SK-N-SH (cell line): ENCODE measurements at regions not wholly inside any gene's neighbourhood (a gene's known extent, or its start where the extent isn't known, plus 50 kb on each side); places are given as distances from the start of the nearest gene placed in this dataset.

Source experiments
- CTCF ChIA-PET: fragments of 300-600, 350-600 bp; formaldehyde crosslinking; extraction: SDS; loops from one replicate; lab custom pipeline; 2021; lab: Yijun Ruan, JAX
- POLR2A ChIA-PET: fragments of 350-600 bp; sonication (Branson Sonifier 250); formaldehyde crosslinking; extraction: SDS; loops from one replicate; lab custom pipeline; 2020; ENCODE audit warnings: antibody characterized with exemption, inconsistent platforms; lab: Yijun Ruan, JAX
- DNase-seq: peaks from one replicate; pipeline ENCODE4 v3.0.0; 2012
- H2AFZ ChIP-seq: fragments of 200-600 bp; sonication (generic); 2 replicates; pipeline ENCODE4 v1.8.1; 2016; ENCODE audit warnings: antibody characterized with exemption, mild to moderate bottlenecking, low read depth
- H3F3A ChIP-seq: fragments of 200-600 bp; sonication (generic); replicated peaks from 2 replicates; pipeline ENCODE3; 2016; ENCODE audit warnings: antibody characterized with exemption, mild to moderate bottlenecking; ENCODE audit not compliant: insufficient read depth
- H3K27ac ChIP-seq, 2 experiments: fragments of 200-500 bp in 1 of 2; fragments of 200-600 bp in 1 of 2; sonication (Bioruptor generic) in 1 of 2; sonication (generic), shearing (Covaris generic) in 1 of 2; 2 replicates each; pipeline versions ENCODE4 v1.5.1 to v1.6.1; 2014 to 2016; ENCODE audit warnings: low read depth in 2 of 2, inconsistent platforms in 1 of 2, low read length in 1 of 2, mild to moderate bottlenecking in 1 of 2, mixed read lengths in 1 of 2
- H3K27me3 ChIP-seq: fragments of 200-600 bp; sonication (generic), shearing (Covaris generic); 2 replicates; pipeline ENCODE4 v1.6.1; 2016; ENCODE audit warnings: mixed run types; ENCODE audit not compliant: insufficient read depth
- H3K36me3 ChIP-seq, 2 experiments: fragments of 200-500 bp in 1 of 2; fragments of 200-600 bp in 1 of 2; sonication (Bioruptor generic) in 1 of 2; sonication (generic) in 1 of 2; replicated peaks in 1 of 2; 2 replicates each; pipeline versions ENCODE3 to v1.5.1; 2014 to 2016; ENCODE audit warnings: low read length in 1 of 2, mild to moderate bottlenecking in 1 of 2; ENCODE audit not compliant: insufficient read depth in 2 of 2, control insufficient read depth in 1 of 2
- H3K4me1 ChIP-seq, 2 experiments: fragments of 200-500 bp in 1 of 2; fragments of 200-600 bp in 1 of 2; sonication (Bioruptor generic) in 1 of 2; sonication (generic), shearing (Covaris generic) in 1 of 2; 2 replicates each; pipeline versions ENCODE4 v1.5.1 to v1.6.1; 2014 to 2016; ENCODE audit warnings: low read depth in 1 of 2, low read length in 1 of 2, mixed run types in 1 of 2; ENCODE audit not compliant: insufficient read depth in 2 of 2, control insufficient read depth in 1 of 2
- H3K4me2 ChIP-seq: fragments of 200-600 bp; sonication (generic), shearing (Covaris generic); 2 replicates; pipeline ENCODE4 v1.6.1; 2017; ENCODE audit warnings: mixed run types
- H3K4me3 ChIP-seq, 2 experiments: fragments of 200-500 bp in 1 of 2; fragments of 200-600 bp in 1 of 2; sonication (Bioruptor generic) in 1 of 2; sonication (generic), shearing (Covaris generic) in 1 of 2; 2 replicates each; pipeline versions ENCODE4 v1.5.1 to v1.8.1; 2014 to 2016; ENCODE audit warnings: low read depth in 2 of 2, inconsistent platforms in 1 of 2, low read length in 1 of 2, mild to moderate bottlenecking in 1 of 2, mixed read lengths in 1 of 2, moderate library complexity in 1 of 2
- H3K79me2 ChIP-seq: fragments of 200-600 bp; sonication (generic); 2 replicates; pipeline ENCODE4 v1.8.1; 2017; ENCODE audit warnings: mild to moderate bottlenecking; ENCODE audit not compliant: insufficient read depth
- H3K9ac ChIP-seq: fragments of 200-600 bp; sonication (generic); 2 replicates; pipeline ENCODE4 v1.6.1; 2017; ENCODE audit warnings: mixed run types
- H3K9me2 ChIP-seq: fragments of 200-600 bp; sonication (generic); 2 replicates; pipeline ENCODE4 v1.6.1; 2017; ENCODE audit warnings: mixed run types
- H3K9me3 ChIP-seq: fragments of 200-600 bp; sonication (generic); 2 replicates; pipeline ENCODE4 v1.6.1; 2017; ENCODE audit warnings: mixed run types, mild to moderate bottlenecking, moderate library complexity
- H4K20me1 ChIP-seq: fragments of 200-600 bp; sonication (generic); 2 replicates; pipeline ENCODE4 v1.6.1; 2017; ENCODE audit warnings: mild to moderate bottlenecking, mixed run types; ENCODE audit not compliant: insufficient read depth
- ELF1 ChIP-seq: IDR thresholded peaks from 2 replicates; pipeline ENCODE4 v1.4.0; 2012
- EZH2phosphoT487 ChIP-seq: fragments of 200-600 bp; sonication (generic); IDR thresholded peaks from 2 replicates; pipeline ENCODE4 v1.6.1; 2017; ENCODE audit warnings: low read depth, mixed run types, mild to moderate bottlenecking, antibody characterized with exemption, moderate library complexity, borderline replicate concordance
- FOSL2 ChIP-seq: IDR thresholded peaks from 2 replicates; pipeline ENCODE4 v1.4.0; 2012; ENCODE audit warnings: low read depth, mild to moderate bottlenecking, moderate library complexity, borderline replicate concordance
- FOXM1 ChIP-seq: IDR thresholded peaks from 2 replicates; pipeline ENCODE4 v1.4.0; 2012; ENCODE audit warnings: low read depth, mild to moderate bottlenecking
- JUND ChIP-seq: IDR thresholded peaks from 2 replicates; pipeline ENCODE4 v1.4.0; 2012
- MEF2A ChIP-seq: IDR thresholded peaks from 2 replicates; pipeline ENCODE4 v1.4.0; 2012; ENCODE audit warnings: low read depth, borderline replicate concordance
- MXI1 ChIP-seq: IDR thresholded peaks from 2 replicates; pipeline ENCODE4 v1.6.1; 2012; ENCODE audit warnings: mild to moderate bottlenecking, low read depth, low read length, improper control_type of control experiment
- NFIC ChIP-seq: IDR thresholded peaks from 2 replicates; pipeline ENCODE4 v1.4.0; 2012; ENCODE audit warnings: borderline replicate concordance
- NRF1 ChIP-seq: IDR thresholded peaks from 2 replicates; pipeline ENCODE4 v1.6.1; 2012; ENCODE audit warnings: low read depth, mild to moderate bottlenecking, low read length
- PBX3 ChIP-seq: IDR thresholded peaks from 2 replicates; pipeline ENCODE4; 2012
- POLR2AphosphoS5 ChIP-seq: IDR thresholded peaks from 2 replicates; pipeline ENCODE4 v1.6.1; 2012; ENCODE audit warnings: low read depth, low read length
- RAD21 ChIP-seq: IDR thresholded peaks from 2 replicates; pipeline ENCODE4 v1.6.1; 2012; ENCODE audit warnings: mild to moderate bottlenecking, low read length
- SIN3A ChIP-seq: IDR thresholded peaks from 2 replicates; pipeline ENCODE4 v1.6.1; 2012; ENCODE audit warnings: low read depth, mild to moderate bottlenecking, low read length, moderate library complexity, borderline replicate concordance
- SMC3 ChIP-seq: IDR thresholded peaks from 2 replicates; pipeline ENCODE4 v1.6.1; 2012; ENCODE audit warnings: low read depth, low read length, improper control_type of control experiment
- TAF1 ChIP-seq: IDR thresholded peaks from 2 replicates; pipeline ENCODE4 v1.6.1; 2012; ENCODE audit warnings: low read depth, mild to moderate bottlenecking, low read length, moderate library complexity, borderline replicate concordance
- TEAD4 ChIP-seq: IDR thresholded peaks from 2 replicates; pipeline ENCODE4 v1.4.0; 2012; ENCODE audit warnings: mild to moderate bottlenecking, borderline replicate concordance; ENCODE audit not compliant: insufficient read depth
- YY1 ChIP-seq: IDR thresholded peaks from 2 replicates; pipeline ENCODE4 v1.4.0; 2012; ENCODE audit warnings: low read depth, mild to moderate bottlenecking
- WGBS: methylation state at CpG from one replicate; pipeline ENCODE4 v1.1.6; 2017; ENCODE audit warnings: low lambda C conversion rate; 5-methylcytosine and 5-hydroxymethylcytosine counted together
- TF ChIP-seq, protein P1 (sequence below): fragments of 200-600 bp; sonication (generic); IDR thresholded peaks from 2 replicates; pipeline ENCODE4 v1.6.1; 2017; ENCODE audit warnings: antibody characterized with exemption, mild to moderate bottlenecking, moderate library complexity
- TF ChIP-seq, protein P2 (sequence below): IDR thresholded peaks from 2 replicates; pipeline ENCODE4 v1.4.0; 2012; ENCODE audit warnings: low read depth, borderline replicate concordance

GRCh38 chr10:131560706-131561355 is 249.3 kb upstream of the TCERG1L start:
- Histone ChIP-seq H3K9ac (no peak overlapping the region), H3K4me3 (no peak overlapping the region), H3K79me2 (no peaks in the 10 kb centered on the region), H3K27ac (no peak overlapping the region), H3K36me3 (no peaks in the 10 kb centered on the region), H3K4me1 (no peaks in the 10 kb centered on the region), H3K9me3 (0 out of 2 replicates have a peak, but pooled peaks cover 6% of the 10 kb centered on the region), H3F3A (no peaks in the 10 kb centered on the region), H3K9me2 (no peaks in the 10 kb centered on the region), H4K20me1 (no peaks in the 10 kb centered on the region), H3K4me2 (no peak overlapping the region), H3K27me3 (no peaks in the 10 kb centered on the region), H2AFZ (no peak overlapping the region)
- CTCF ChIA-PET, result interaction anchor here (0.9 kb wide), 2 partner anchors 12 to 107 kb away, joined by 3 to 4 read pairs; no protein-coding TSS in a partner anchor
- no peak for DNase-seq
- 41% methylated on average over 15 of the region's 15 CpGs for WGBS
- TF ChIP-seq TEAD4 (no peak), SMC3 (no peak), FOSL2 (no peak), YY1 (no peak), MXI1 (no peak), NFIC (no peak), POLR2AphosphoS5 (no peak)
- TF ChIP-seq, protein P1, sequence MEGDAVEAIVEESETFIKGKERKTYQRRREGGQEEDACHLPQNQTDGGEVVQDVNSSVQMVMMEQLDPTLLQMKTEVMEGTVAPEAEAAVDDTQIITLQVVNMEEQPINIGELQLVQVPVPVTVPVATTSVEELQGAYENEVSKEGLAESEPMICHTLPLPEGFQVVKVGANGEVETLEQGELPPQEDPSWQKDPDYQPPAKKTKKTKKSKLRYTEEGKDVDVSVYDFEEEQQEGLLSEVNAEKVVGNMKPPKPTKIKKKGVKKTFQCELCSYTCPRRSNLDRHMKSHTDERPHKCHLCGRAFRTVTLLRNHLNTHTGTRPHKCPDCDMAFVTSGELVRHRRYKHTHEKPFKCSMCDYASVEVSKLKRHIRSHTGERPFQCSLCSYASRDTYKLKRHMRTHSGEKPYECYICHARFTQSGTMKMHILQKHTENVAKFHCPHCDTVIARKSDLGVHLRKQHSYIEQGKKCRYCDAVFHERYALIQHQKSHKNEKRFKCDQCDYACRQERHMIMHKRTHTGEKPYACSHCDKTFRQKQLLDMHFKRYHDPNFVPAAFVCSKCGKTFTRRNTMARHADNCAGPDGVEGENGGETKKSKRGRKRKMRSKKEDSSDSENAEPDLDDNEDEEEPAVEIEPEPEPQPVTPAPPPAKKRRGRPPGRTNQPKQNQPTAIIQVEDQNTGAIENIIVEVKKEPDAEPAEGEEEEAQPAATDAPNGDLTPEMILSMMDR, result no peak
- POLR2A ChIA-PET, result no interaction called here

DNA sequence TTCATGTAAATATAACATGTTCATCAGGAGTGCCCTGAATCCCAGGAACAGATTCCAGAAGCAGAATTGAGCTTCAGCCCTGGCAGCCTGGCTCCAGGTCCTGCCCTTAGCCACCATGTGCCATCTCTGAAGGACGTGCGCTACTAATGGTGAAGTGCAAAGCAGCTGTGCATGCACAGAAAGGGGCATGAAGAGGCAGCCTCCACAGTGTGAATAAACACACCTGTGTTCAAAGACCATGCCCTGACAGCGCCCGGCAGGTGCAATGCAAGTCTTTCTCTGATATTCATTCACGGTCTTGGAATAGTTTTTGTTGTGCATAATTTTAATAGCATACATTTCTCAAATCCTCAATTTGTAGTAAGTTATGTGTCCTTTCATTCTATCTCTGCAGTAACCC is 250.4 kb upstream of the TCERG1L start:
- no peak overlapping the region for H3K9ac ChIP-seq
- H3K9me2 ChIP-seq, result no peaks in the 10 kb centered on the region
- no peaks in the 10 kb centered on the region for H3K27me3 ChIP-seq
- H3K79me2 ChIP-seq, result no peaks in the 10 kb centered on the region
- 50% methylated on average over 5 of the region's 5 CpGs for WGBS
- no peak overlapping the region for H3K27ac ChIP-seq
- POLR2A ChIA-PET, result no interaction called here
- H3K9me3 ChIP-seq, result 0 out of 2 replicates have a peak, but pooled peaks cover 6% of the 10 kb centered on the region
- no peak overlapping the region for H3K4me2 ChIP-seq
- H3K36me3 ChIP-seq, result no peaks in the 10 kb centered on the region
- no peak overlapping the region for H3K4me3 ChIP-seq
- CTCF ChIA-PET, result no interaction called here
- H3K4me1 ChIP-seq, result no peaks in the 10 kb centered on the region
- TF ChIP-seq POLR2AphosphoS5 (no peak), NFIC (no peak), ELF1 (no peak)
- no peaks in the 10 kb centered on the region for H4K20me1 ChIP-seq
- DNase-seq, result no peak
- H3F3A ChIP-seq, result no peaks in the 10 kb centered on the region
- H2AFZ ChIP-seq, result no peak overlapping the region

DNA sequence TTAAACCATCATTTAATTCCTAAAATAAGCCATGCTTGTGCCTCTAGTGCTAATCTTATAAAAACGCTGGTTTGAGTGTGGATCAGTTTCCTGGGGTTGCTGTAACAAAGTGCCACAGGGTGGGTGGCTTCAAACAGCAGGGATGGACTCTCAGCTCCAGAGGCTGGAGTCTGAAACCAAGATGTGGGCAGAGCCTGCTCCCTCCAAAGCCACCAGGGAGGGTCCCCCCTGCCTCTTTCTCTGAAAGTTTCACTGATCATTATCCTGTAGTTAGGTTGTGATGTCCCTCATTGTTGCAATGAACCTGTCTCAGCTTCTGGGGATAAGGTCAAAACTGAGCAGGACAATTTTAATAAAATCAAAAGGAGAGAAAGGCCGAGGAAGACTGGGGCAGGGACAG is 251.9 kb upstream of the TCERG1L start:
- no peak overlapping the region for H3K27ac ChIP-seq
- H3K9ac ChIP-seq, result no peak overlapping the region
- H3K9me3 ChIP-seq, result 0 out of 2 replicates have a peak, but pooled peaks cover 6% of the 10 kb centered on the region
- no peaks in the 10 kb centered on the region for H3F3A ChIP-seq
- no peaks in the 10 kb centered on the region for H3K4me1 ChIP-seq
- POLR2A ChIA-PET, result no interaction called here
- no peak overlapping the region for H3K4me2 ChIP-seq
- H4K20me1 ChIP-seq, result no peaks in the 10 kb centered on the region
- no peaks in the 10 kb centered on the region for H3K9me2 ChIP-seq
- WGBS, result 5% methylated on average over 2 of the region's 2 CpGs
- no peak for DNase-seq
- no peaks in the 10 kb centered on the region for H3K36me3 ChIP-seq
- H3K4me3 ChIP-seq, result no peak overlapping the region
- H3K79me2 ChIP-seq, result no peaks in the 10 kb centered on the region
- CTCF ChIA-PET, result no interaction called here
- no peaks in the 10 kb centered on the region for H3K27me3 ChIP-seq
- H2AFZ ChIP-seq, result no peak overlapping the region
- TF ChIP-seq EZH2phosphoT487 (no peak), SIN3A (no peak), NRF1 (no peak), MXI1 (no peak), RAD21 (no peak), PBX3 (no peak), TAF1 (no peak), POLR2AphosphoS5 (no peak), JUND (no peak), MEF2A (no peak), FOXM1 (no peak)
- TF ChIP-seq, protein P2, sequence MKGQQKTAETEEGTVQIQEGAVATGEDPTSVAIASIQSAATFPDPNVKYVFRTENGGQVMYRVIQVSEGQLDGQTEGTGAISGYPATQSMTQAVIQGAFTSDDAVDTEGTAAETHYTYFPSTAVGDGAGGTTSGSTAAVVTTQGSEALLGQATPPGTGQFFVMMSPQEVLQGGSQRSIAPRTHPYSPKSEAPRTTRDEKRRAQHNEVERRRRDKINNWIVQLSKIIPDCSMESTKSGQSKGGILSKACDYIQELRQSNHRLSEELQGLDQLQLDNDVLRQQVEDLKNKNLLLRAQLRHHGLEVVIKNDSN, result no peak
